Ureter (tissue), 1 donor: ENCODE measurements at regions not wholly inside any gene's neighbourhood (a gene's known extent, or its start where the extent isn't known, plus 50 kb on each side); places are given as distances from the start of the nearest gene placed in this dataset.
A peak's percentile ranks its signal among the peaks of the same experiment; 100 is the strongest.

Experiments used
- DNase-seq: peaks from one replicate; pipeline ENCODE4 v3.0.0-alpha.2; 2020; ENCODE audit warnings: low spot score
- donor health status: DM: yes; HTN: yes; CAD: no.

- no peak for DNase-seq
Measured at GRCh38 chr5:3393920-3394597, 201.6 kb upstream of the IRX1 start.

DNA sequence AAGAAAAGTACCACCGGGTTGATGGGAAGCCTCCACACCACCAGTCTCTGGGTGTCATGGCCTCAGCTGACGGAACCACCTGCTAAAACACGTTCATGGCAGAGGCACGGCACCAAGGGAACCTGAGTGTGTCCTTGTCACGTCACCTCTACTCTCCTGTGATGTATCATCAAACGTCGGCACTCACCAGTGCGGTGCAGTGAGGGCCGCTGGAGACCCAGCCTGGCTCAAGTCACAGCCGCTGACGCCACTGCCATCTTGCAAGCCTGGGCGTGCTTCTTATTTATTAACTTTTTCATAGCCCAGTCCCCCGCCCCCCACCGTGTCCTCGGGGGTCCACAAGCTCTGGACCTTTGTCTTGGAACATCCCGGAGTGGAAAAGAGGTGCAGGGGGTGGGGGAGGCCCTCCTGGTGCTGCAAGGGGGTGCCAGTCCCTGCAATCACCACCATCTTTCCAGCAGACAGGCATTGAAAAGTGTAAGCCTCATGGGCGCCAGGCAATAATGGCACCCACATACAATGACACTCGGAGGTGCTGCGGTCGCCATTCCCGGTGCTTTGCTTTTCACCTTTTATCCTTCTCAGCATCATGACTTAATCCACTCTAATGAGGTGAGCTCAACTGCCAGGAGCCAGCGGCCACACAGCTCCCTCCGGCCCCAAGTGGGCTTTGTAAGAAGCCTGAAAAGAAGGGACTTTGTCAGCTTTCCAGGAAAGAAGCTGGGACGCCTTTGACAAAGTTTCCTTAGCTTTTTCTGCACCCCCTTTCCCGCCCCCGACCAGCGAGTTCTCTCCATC lies 202.3 kb upstream of the IRX1 start:
- no peak for DNase-seq

- no peak for DNase-seq
Measured at GRCh38 chr5:3392306-3392939, 203.2 kb upstream of the IRX1 start.

DNA sequence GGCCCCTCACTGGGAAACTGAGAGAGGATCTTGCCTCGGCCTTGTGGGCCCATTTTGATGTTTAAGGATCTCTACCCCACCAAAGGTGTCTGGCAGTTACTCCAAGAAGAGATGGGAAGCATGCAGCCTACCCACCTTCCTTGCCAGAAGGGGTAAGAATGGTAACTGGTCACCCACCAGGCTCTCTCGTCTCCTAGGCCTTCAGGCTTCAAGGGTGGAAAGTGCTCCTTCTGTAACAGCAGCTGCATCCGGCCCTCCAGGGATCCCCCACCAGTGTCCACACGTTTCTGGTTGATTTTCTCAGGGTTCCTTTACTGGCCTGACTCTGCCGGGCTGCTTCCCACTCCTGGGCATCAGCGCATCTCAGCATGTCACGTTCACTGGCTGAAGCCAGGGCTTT lies 204.4 kb upstream of the IRX1 start:
- DNase-seq = no peak

GRCh38 chr5:3389471-3390026 lies 206.1 kb upstream of the IRX1 start:
- DNase-seq = no peak

GRCh38 chr5:3386637-3387036 lies 209.0 kb upstream of the IRX1 start:
- no peak for DNase-seq

DNA sequence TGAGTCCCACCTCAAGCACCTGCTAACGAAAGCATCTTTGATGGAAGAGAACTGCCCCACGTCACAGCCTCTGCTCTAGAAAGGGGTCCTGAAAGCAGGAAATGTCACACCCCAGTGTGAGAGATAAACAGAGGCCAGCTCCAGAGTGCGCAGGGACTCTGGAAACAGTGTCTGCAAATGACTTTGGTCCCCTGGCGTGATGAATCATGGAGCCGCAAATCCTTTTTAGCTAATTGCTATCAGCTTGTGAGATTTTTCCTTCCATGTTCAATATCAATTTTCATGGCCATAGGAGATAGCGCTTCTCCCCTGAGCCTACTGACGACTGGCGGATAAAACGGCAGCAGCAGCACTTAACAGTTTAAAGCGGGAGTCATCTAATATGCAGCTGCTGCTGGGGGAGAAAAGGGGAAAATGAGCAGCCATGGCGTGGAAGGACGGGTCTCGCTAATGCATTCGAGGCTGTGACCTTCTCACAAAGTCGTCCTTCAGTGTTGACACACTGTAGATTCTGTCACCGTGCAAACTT lies 209.6 kb upstream of the IRX1 start:
- DNase-seq = no peak

DNA sequence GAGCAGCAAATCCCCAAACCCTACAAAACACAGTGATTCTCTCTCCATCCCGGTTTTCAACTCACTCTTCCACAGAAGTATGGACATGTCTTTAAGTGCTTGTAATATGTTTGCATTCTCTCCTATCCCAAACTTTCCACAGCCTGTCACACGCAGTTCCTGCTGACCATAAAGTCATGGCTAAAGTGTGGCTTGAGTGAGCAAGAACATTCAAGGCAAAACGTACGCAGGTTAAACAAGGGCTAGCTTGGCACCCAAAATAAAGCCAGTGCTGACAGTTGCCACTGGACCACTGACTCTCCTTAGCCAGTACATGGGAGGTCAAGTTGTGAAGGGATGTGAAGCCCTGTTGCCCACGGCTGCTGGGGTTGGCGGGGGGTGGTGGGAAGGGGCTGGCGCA lies 211.1 kb upstream of the IRX1 start:
- no peak for DNase-seq

DNA sequence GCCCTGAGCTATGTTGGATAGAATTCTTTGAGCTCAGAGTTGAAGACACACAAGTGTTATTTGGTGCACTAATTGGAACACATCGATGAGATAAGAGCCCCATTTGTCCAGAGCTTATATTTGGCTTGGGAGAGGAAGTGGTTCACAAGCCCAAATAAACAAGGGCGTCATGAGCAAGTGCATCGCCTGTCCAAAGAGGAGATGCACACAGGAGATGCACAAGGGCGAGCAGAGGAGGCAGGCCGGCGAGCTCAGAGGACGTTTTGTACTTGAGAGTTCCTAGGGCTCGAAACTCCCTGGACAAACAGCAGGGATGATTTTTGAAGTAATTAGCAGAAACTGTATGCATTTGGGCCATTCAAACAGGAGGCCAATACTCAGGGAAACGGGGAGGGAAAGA lies 212.8 kb upstream of the IRX1 start:
- DNase-seq = no peak

DNA sequence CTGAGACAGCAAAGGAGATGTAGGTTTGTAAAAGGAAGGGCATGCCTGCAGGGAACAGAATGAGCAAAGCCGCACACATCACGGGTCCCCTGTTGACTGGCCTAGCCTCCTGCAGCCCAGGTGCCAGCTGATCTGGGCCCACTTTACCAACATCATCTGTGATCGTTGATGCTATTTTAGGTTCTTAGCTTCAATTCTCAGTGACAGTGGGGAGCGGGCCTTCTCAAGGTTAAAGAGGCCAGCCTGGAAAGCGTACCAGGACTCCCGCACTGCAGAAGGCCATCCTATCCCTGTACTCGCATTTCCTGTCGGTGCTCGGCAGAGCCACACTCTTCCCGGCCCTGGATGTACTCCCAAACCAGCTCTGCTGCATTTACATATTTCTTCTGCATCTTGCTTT lies 213.5 kb upstream of the IRX1 start:
- DNase-seq = no peak

DNA sequence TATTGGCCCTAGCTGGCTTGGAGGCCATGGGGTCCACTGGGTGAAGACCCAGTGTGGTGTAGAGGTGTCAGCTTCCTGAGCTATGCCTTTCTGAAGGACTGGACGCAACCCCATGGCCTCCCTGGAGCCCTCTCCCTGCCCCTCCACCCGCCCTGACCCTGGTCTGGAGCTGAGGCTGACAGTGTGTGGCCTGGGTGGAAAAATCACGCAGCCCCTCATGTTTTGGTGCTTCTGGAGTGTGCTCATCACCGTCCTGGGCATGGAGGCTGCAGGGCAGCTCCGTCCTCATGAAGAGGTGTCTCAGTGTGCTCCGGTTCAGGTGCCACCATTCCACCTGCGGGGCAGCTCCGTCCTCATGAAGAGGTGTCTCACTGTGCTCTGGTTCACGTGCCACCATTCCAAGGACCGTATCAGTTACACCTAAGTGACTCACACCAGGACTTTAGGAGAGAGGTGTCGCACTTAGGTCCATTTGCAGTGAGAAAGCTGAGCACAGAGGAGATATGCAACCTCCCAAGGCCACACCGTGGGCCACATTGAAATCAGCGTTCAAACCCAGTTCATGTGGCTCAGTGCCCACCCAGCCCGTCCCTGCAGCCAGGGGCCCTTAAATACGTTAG lies 214.3 kb upstream of the IRX1 start:
- no peak for DNase-seq

DNA sequence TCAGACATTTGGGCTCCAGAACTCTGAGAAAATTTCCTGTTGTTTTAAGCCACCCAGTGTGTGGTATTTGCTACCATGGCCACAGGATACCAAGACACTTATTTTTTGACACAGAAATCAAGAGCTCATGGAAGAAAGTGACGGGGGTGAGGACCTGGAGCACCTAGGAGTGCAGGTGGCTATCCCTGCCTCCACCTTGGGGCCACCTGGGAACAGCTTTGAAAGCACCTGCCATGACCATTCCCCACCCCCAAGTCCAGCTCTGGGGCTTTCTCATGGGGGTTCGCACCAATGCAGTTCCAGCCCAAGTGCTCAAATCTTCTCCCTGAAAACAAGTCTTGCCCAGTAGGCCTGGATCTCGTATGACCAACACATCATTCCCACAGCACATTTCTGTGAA lies 214.9 kb upstream of the IRX1 start:
- DNase-seq = no peak

DNA sequence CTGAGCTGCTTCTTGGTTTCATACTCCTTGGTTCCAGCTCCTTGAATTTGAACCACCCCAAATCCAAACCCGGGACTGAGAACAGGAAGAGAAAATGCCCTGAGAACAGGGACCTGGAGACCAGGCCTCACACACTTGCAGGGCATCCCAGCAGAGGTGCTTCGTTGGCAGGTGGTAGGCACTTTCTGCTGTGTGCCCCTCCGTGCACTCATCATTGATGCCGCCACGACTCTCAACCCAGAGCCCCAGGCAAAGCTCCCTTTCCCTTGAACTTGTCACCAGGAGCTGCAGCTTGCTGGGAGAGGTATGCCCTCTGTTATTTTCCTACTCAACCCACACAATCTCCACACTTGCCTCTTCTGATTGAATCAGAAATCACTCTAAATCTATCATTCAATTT lies 217.8 kb upstream of the IRX1 start:
- no peak for DNase-seq

GRCh38 chr5:3377176-3377575 lies 218.5 kb upstream of the IRX1 start:
- peak; percentile 27 for DNase-seq

- DNase-seq = no peak
Measured at GRCh38 chr5:3376611-3377010, 219.0 kb upstream of the IRX1 start.

DNA sequence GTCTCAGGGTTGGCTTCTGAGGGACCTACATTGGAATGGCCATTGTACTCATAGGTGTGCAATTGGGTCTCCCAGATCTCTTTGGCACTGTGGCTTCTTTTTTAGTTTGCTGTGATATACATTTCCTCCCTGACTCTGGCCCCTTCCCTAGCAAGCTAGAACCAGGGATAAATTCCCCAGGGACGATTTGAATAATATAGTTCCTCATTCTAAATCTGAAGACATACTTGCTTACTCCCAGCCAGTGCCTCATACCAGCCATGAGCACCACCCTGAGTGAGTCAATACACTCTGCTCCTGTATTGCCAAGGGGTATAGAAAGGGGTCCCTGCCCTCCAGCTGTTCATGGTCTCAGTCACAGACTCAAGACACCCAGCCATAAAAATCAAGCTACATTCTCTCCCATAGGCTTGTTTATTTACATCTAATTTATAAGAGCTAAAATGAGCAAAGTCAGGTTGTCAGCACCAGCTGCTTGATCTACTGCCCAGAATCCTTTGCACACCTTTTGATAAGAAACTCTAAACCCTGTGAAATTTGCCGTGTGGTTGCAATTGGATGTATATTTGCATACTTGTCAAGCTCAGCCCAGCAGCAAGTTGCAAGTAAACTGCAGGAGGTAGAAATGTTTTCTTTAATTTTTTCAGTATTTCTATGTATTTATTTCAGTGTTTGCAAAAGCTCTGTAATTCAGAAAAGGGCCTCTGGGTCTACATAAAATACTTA lies 219.9 kb upstream of the IRX1 start:
- no peak for DNase-seq

DNA sequence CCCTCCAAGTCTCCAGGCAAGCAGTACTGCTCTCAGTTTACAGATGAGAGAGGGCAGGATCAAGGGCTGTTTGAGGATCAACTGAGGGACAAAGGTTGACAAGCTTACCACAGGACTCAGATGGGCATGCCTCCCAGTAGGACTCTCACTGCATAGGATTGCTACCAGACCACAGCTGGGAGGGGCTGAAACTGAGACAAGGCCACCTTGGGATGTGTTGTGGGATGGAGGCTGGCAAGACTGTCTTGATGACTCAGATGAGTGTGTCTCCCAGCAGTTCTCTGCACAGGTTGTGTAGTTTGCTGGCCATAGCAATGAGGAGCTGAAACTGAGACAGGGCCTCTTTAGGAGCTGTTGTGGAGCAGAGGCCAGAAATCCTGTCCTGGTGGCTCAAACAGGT lies 222.2 kb upstream of the IRX1 start:
- peak; percentile 8 for DNase-seq

GRCh38 chr5:3372289-3372688 lies 223.3 kb upstream of the IRX1 start:
- DNase-seq = no peak

DNA sequence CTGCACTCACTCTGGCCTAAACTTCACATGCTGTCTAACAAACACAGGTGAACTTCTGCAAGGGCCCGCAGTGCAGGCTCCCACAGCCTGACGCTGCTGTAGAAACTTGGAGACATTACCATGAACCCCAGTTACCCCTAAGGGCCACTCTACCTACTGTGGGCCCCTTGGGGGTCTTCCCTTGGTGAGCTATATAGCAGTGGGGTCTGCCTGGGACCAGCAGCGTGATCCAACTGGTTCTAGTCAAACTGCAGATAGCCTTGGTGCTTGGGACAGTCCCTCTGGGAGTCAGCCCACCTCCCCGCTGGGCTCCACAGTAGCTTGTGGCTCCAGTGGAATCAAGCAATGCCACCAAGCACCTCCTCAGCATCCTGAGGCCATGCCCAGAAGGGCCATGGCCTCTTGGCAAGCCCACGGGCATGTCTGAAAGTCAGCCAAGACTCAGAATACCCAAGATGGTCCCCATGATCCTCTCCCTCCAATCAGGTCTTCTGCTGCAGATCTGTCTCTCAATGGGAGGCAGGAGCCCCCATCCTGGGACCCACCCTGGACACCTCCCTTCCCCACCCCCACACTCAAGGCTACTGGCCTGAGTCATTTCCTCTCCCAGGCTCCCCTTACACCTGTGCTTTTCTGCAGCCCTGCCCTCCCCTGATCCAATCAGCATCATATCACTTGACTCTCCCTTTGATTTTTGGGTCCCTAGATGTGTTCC lies 230.0 kb upstream of the IRX1 start:
- peak; percentile 12 for DNase-seq

GRCh38 chr5:3364941-3365340 lies 230.7 kb upstream of the IRX1 start:
- DNase-seq = peak; percentile 23

- no peak for DNase-seq
Measured at GRCh38 chr5:3364433-3364832, 231.2 kb upstream of the IRX1 start.
